NB4 (cell line): ENCODE measurements at regions not wholly inside any gene's neighbourhood (a gene's known extent, or its start where the extent isn't known, plus 50 kb on each side); places are given as distances from the start of the nearest gene placed in this dataset.

Source experiments
- CTCF ChIP-seq: IDR thresholded peaks from one replicate; pipeline ENCODE4 v1.5.1; 2012; ENCODE audit warnings: low read depth, low read length
- MYC ChIP-seq: IDR thresholded peaks from 2 replicates; pipeline ENCODE4 v1.6.1; 2011; ENCODE audit warnings: low read depth, low read length
- POLR2A ChIP-seq: IDR thresholded peaks from 2 replicates; pipeline ENCODE4 v1.6.1; 2011; ENCODE audit warnings: mild to moderate bottlenecking; ENCODE audit not compliant: insufficient read length; ENCODE audit errors: extremely low read depth

DNA sequence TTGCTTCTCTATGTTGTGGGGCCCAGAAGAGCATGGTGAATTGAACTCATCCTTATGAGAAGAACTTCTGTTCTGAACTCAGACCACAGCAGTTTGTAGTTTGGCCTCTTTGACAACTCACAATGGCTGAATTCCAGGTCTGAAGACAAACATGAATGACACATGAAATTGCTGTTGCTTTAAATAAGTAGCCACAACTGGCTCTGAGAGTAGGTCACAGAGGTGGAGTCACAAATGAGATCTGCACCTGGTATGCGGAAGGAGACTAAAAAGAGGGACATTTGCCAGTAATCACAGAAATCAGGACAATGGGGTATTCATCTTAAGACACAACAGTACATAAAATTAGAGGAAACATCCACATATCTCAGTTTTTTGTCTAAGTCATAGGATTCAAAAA, 290.3 kb upstream of the MMADHC start:
- TF ChIP-seq CTCF (no peak), POLR2A (no peak), MYC (no peak)
